HUES48 (cell line): ENCODE measurements at regions not wholly inside any gene's neighbourhood (a gene's known extent, or its start where the extent isn't known, plus 50 kb on each side); places are given as distances from the start of the nearest gene placed in this dataset.

Experiments used
- H3K27ac ChIP-seq: one replicate; pipeline ENCODE4 v1.7.0; 2013; ENCODE audit warnings: low read depth, low read length, inconsistent platforms
- H3K27me3 ChIP-seq: 2 replicates; pipeline ENCODE4 v1.6.1; 2013; ENCODE audit warnings: mild to moderate bottlenecking, low read length; ENCODE audit not compliant: control insufficient read depth, insufficient read depth
- H3K36me3 ChIP-seq: 2 replicates; pipeline ENCODE4 v1.6.1; 2013; ENCODE audit warnings: low read length; ENCODE audit not compliant: control insufficient read depth, insufficient read depth
- H3K4me1 ChIP-seq: 2 replicates; pipeline ENCODE4 v1.6.1; 2013; ENCODE audit warnings: mild to moderate bottlenecking, low read length; ENCODE audit not compliant: control insufficient read depth, insufficient read depth
- H3K4me3 ChIP-seq: 2 replicates; pipeline ENCODE4 v1.5.1; 2013; ENCODE audit warnings: mild to moderate bottlenecking, low read depth, low read length
- H3K9ac ChIP-seq: 2 replicates; pipeline ENCODE4 v1.6.1; 2013; ENCODE audit warnings: mild to moderate bottlenecking, low read depth, low read length, moderate library complexity
- H3K9me3 ChIP-seq: 2 replicates; pipeline ENCODE4 v1.6.1; 2013; ENCODE audit warnings: low read length; ENCODE audit not compliant: control insufficient read depth, insufficient read depth

- Histone ChIP-seq H3K27me3 (no peaks in the 10 kb centered on the region), H3K4me1 (peaks cover 54% of the 10 kb centered on the region), H3K36me3 (no peaks in the 10 kb centered on the region), H3K9me3 (no peaks in the 10 kb centered on the region), H3K27ac (no peak overlapping the region), H3K4me3 (no peak overlapping the region), H3K9ac (no peak overlapping the region)
Measured at GRCh38 chr3:90034038-90034437, 926.6 kb downstream of the EPHA3 start.

- peaks cover 54% of the 10 kb centered on the region for H3K4me1 ChIP-seq
- H3K9ac ChIP-seq, result no peak overlapping the region
- H3K27me3 ChIP-seq, result no peaks in the 10 kb centered on the region
- peak overlapping the region; percentile 73 for H3K27ac ChIP-seq
- no peaks in the 10 kb centered on the region for H3K36me3 ChIP-seq
- H3K9me3 ChIP-seq, result no peaks in the 10 kb centered on the region
- H3K4me3 ChIP-seq, result no peak overlapping the region
Measured at GRCh38 chr3:90035643-90036042, 928.2 kb downstream of the EPHA3 start.

GRCh38 chr3:90036939-90037469 lies 929.6 kb downstream of the EPHA3 start:
- Histone ChIP-seq H3K4me3 (peak overlapping the region; percentile 23; the same call in 1 of the 2 replicates), H3K9me3 (no peaks in the 10 kb centered on the region), H3K27me3 (no peaks in the 10 kb centered on the region), H3K4me1 (peaks cover 54% of the 10 kb centered on the region), H3K9ac (no peak overlapping the region), H3K27ac (peak overlapping the region; percentile 80), H3K36me3 (no peaks in the 10 kb centered on the region)

- Histone ChIP-seq H3K9me3 (no peaks in the 10 kb centered on the region; the same call in 1 of the 2 replicates), H3K4me3 (no peak overlapping the region), H3K27me3 (no peaks in the 10 kb centered on the region), H3K9ac (no peak overlapping the region), H3K27ac (no peak overlapping the region), H3K4me1 (peaks cover 38% of the 10 kb centered on the region), H3K36me3 (no peaks in the 10 kb centered on the region)
Measured at GRCh38 chr3:90039994-90040393, 932.6 kb downstream of the EPHA3 start.

- Histone ChIP-seq H3K9me3 (no peaks in the 10 kb centered on the region; the same call in 1 of the 2 replicates), H3K9ac (no peak overlapping the region), H3K27me3 (no peaks in the 10 kb centered on the region), H3K36me3 (no peaks in the 10 kb centered on the region), H3K27ac (no peak overlapping the region), H3K4me3 (no peak overlapping the region), H3K4me1 (peaks cover 33% of the 10 kb centered on the region)
Measured at GRCh38 chr3:90040554-90040953, 933.1 kb downstream of the EPHA3 start.

GRCh38 chr3:90041995-90042394 lies 934.6 kb downstream of the EPHA3 start:
- Histone ChIP-seq H3K9ac (no peak overlapping the region), H3K4me3 (no peak overlapping the region)

GRCh38 chr3:90043287-90043686 lies 935.9 kb downstream of the EPHA3 start:
- no peak overlapping the region for H3K9ac ChIP-seq
- H3K27ac ChIP-seq, result no peak overlapping the region
- no peaks in the 10 kb centered on the region; the same call in 1 of the 2 replicates for H3K9me3 ChIP-seq
- H3K4me1 ChIP-seq, result peaks cover 6% of the 10 kb centered on the region
- H3K4me3 ChIP-seq, result no peak overlapping the region
- H3K27me3 ChIP-seq, result no peaks in the 10 kb centered on the region
- no peaks in the 10 kb centered on the region for H3K36me3 ChIP-seq

More at GRCh38 chr3:90041995-90042394, 934.6 kb downstream of the EPHA3 start:
- peaks cover 18% of the 10 kb centered on the region for H3K4me1 ChIP-seq
- no peaks in the 10 kb centered on the region for H3K27me3 ChIP-seq
- H3K27ac ChIP-seq, result no peak overlapping the region
- no peaks in the 10 kb centered on the region for H3K36me3 ChIP-seq
- no peaks in the 10 kb centered on the region; the same call in 1 of the 2 replicates for H3K9me3 ChIP-seq

GRCh38 chr3:90044084-90044816 lies 936.8 kb downstream of the EPHA3 start:
- Histone ChIP-seq H3K4me1 (no peaks in the 10 kb centered on the region), H3K9me3 (no peaks in the 10 kb centered on the region; the same call in 1 of the 2 replicates), H3K27me3 (no peaks in the 10 kb centered on the region), H3K36me3 (no peaks in the 10 kb centered on the region), H3K9ac (no peak overlapping the region), H3K4me3 (no peak overlapping the region), H3K27ac (no peak overlapping the region)

GRCh38 chr3:90052425-90052950 lies 945.1 kb downstream of the EPHA3 start:
- Histone ChIP-seq H3K36me3 (no peaks in the 10 kb centered on the region), H3K4me3 (no peak overlapping the region), H3K27ac (no peak overlapping the region), H3K27me3 (no peaks in the 10 kb centered on the region), H3K9ac (no peak overlapping the region), H3K4me1 (peaks cover 2% of the 10 kb centered on the region; the same call in 1 of the 2 replicates), H3K9me3 (no peaks in the 10 kb centered on the region)

- H3K9ac ChIP-seq, result no peak overlapping the region
- H3K27me3 ChIP-seq, result no peaks in the 10 kb centered on the region
- no peaks in the 10 kb centered on the region for H3K36me3 ChIP-seq
- H3K4me3 ChIP-seq, result no peak overlapping the region
- peaks cover 2% of the 10 kb centered on the region; the same call in 1 of the 2 replicates for H3K4me1 ChIP-seq
- no peaks in the 10 kb centered on the region for H3K9me3 ChIP-seq
- no peak overlapping the region for H3K27ac ChIP-seq
Measured at GRCh38 chr3:90054311-90054710, 946.9 kb downstream of the EPHA3 start.

- Histone ChIP-seq H3K27ac (no peak overlapping the region), H3K4me1 (peaks cover 2% of the 10 kb centered on the region; the same call in 1 of the 2 replicates), H3K9me3 (no peaks in the 10 kb centered on the region), H3K9ac (no peak overlapping the region), H3K4me3 (no peak overlapping the region), H3K36me3 (no peaks in the 10 kb centered on the region), H3K27me3 (no peaks in the 10 kb centered on the region)
Measured at GRCh38 chr3:90055666-90056065, 948.2 kb downstream of the EPHA3 start.
